Gastroesophageal sphincter (tissue), 4 donors: ENCODE measurements at regions not wholly inside any gene's neighbourhood (a gene's known extent, or its start where the extent isn't known, plus 50 kb on each side); places are given as distances from the start of the nearest gene placed in this dataset.
"Not testable (repeated sequence)": the region's sequence is repeated elsewhere in the genome, so short reads cannot be mapped to it uniquely, and the experiment has no call there.

ENCODE experiments used
- ATAC-seq: fragments of 150-250 bp; one replicate; pipeline ENCODE4 v1.9.1; 2016; ENCODE audit warnings: mild to moderate bottlenecking, moderate library complexity
- H3K27ac ChIP-seq, 4 donors: fragments of 200-600 bp; sonication (generic) in 3 of 4; 1 replicate in 3 of 4; 2 replicates in 1 of 4; pipeline ENCODE4 v1.5.1; 2016 to 2019
- H3K27me3 ChIP-seq: fragments of 200-600 bp; sonication (generic); one replicate; pipeline ENCODE4 v1.5.1; 2019
- H3K36me3 ChIP-seq, 2 donors: fragments of 200-600 bp; sonication (generic); one replicate each; pipeline ENCODE4 v1.5.1; 2019; ENCODE audit warnings: control low read depth in 1 of 2
- H3K4me1 ChIP-seq, 3 donors: fragments of 200-600 bp; sonication (generic); 1 replicate in 2 of 3; 2 replicates in 1 of 3; pipeline ENCODE4 v1.5.1; 2016 to 2019; ENCODE audit warnings: control low read depth in 2 of 3
- H3K4me3 ChIP-seq, 2 donors: fragments of 200-600 bp; sonication (generic); one replicate each; pipeline ENCODE4 v1.5.1; 2019; ENCODE audit warnings: mild to moderate bottlenecking in 1 of 2, moderate library complexity in 1 of 2
- H3K9me3 ChIP-seq, 3 donors: fragments of 200-600 bp; sonication (generic); one replicate each; pipeline ENCODE4 v1.5.1; 2017 to 2019; ENCODE audit warnings: control low read depth in 2 of 3
- EP300 ChIP-seq: sonication (generic); formaldehyde crosslinking; IDR thresholded peaks from one replicate; pipeline ENCODE4 v1.6.1; 2017; ENCODE audit warnings: antibody characterized with exemption, mild to moderate bottlenecking
- POLR2A ChIP-seq, 2 donors: fragments of 450-650 bp; IDR thresholded peaks; one replicate each; pipeline ENCODE4 v1.6.1; 2017; ENCODE audit warnings: antibody characterized with exemption in 2 of 2, mild to moderate bottlenecking in 2 of 2, moderate library complexity in 1 of 2
- POLR2AphosphoS5 ChIP-seq: sonication (generic); formaldehyde crosslinking; IDR thresholded peaks from one replicate; pipeline ENCODE4 v1.6.1; 2017; ENCODE audit warnings: antibody characterized with exemption
- WGBS, 2 donors: methylation state at CpG; one replicate each; pipeline ENCODE4 v1.1.5; 2018; ENCODE audit warnings: low coverage in 1 of 2; 5-methylcytosine and 5-hydroxymethylcytosine counted together
- TF ChIP-seq, protein P1 (sequence below), 4 experiments: fragments of 200-600 bp in 2 of 4; fragments of 450-650 bp in 2 of 4; sonication (generic) in 1 of 4; IDR thresholded peaks; one replicate each; pipeline ENCODE4 v1.5.1; 2017 to 2019; ENCODE audit warnings: antibody characterized with exemption in 4 of 4, mild to moderate bottlenecking in 2 of 4, moderate library complexity in 2 of 4

DNA sequence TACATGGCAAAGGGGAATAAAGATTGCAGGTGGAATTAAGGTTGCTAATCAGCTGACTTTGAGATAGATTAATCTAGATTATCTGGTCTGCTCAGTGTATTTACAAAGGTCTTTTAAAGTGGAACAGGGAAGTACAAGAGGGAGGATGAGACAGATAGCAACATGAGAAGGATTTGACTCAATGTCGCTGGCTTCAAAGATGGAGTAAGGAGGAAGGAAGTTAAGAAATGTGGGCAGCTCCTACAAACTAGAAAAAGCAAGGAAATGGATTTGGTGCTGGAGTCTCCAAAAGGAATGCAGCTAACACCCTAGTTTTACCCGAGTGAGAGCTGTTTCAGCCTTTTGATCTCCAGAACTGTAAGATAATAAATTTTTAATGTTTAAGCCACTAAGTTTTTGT is 180.7 kb upstream of the TTC14 start:
- 40 to 58% methylated on average over 2 of the region's 2 CpGs for WGBS, 2 donors
- no peaks in the 10 kb centered on the region for H3K36me3 ChIP-seq
- no peak overlapping the region for H3K4me3 ChIP-seq
- no peak overlapping the region for H3K27ac ChIP-seq
- no peak for ATAC-seq
- no peaks in the 10 kb centered on the region for H3K27me3 ChIP-seq
- no peak for TF ChIP-seq EP300
- TF ChIP-seq POLR2A (IDR thresholded peaks at IDR 0.05) = no peak
- H3K9me3 ChIP-seq = no peaks in the 10 kb centered on the region
- no peaks in the 10 kb centered on the region for H3K4me1 ChIP-seq

DNA sequence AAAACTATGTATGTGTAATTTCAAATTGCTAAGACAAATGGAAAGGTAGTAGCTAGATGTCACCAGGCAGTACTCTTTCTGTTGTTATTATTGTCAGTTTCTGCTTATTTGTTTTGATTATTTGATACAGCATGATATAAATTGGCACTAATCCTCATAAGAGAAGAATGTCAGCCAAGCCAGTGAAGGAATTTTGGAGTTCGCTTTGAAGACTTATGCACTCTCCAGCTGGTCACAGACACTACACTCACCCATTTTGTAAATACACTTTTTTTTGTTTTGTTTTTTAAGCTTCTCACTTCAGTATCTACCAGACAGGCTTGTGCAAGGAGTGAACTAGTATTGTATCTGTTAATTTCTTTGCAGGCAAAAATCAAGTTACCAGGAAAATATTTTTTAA is 180.2 kb upstream of the TTC14 start:
- 64 to 91% methylated on average over 1 of the region's 1 CpG for WGBS, 2 donors
- H3K27ac ChIP-seq = no peak overlapping the region
- no peak overlapping the region for H3K4me3 ChIP-seq
- TF ChIP-seq POLR2A (IDR thresholded peaks at IDR 0.05) (no peak), POLR2AphosphoS5 (no peak), EP300 (no peak)
- TF ChIP-seq, protein P1, sequence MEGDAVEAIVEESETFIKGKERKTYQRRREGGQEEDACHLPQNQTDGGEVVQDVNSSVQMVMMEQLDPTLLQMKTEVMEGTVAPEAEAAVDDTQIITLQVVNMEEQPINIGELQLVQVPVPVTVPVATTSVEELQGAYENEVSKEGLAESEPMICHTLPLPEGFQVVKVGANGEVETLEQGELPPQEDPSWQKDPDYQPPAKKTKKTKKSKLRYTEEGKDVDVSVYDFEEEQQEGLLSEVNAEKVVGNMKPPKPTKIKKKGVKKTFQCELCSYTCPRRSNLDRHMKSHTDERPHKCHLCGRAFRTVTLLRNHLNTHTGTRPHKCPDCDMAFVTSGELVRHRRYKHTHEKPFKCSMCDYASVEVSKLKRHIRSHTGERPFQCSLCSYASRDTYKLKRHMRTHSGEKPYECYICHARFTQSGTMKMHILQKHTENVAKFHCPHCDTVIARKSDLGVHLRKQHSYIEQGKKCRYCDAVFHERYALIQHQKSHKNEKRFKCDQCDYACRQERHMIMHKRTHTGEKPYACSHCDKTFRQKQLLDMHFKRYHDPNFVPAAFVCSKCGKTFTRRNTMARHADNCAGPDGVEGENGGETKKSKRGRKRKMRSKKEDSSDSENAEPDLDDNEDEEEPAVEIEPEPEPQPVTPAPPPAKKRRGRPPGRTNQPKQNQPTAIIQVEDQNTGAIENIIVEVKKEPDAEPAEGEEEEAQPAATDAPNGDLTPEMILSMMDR (IDR thresholded peaks at IDR 0.05) = no peak
- no peaks in the 10 kb centered on the region for H3K4me1 ChIP-seq
- no peaks in the 10 kb centered on the region for H3K9me3 ChIP-seq
- H3K27me3 ChIP-seq = no peaks in the 10 kb centered on the region
- ATAC-seq = no peak
- no peaks in the 10 kb centered on the region for H3K36me3 ChIP-seq

DNA sequence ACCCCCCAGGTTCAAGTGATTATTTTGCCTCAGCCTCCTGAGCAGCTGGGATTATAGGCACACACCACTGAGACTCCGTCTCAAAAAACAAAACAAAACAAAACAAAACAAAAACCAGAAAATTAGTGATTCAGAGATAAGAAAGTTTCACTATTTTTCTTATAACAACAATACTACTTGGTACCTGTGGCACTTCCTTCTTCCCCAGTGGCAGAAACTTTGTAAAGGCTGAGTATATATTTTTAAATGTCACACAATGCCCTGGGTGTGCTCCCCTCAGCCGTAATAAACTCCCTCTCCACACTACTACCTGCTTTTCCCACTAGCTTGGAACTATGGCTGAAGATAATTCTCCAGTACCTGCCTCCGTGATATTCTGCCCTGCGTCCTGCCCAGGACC is 177.7 kb upstream of the TTC14 start:
- not testable (repeated sequence) for H3K4me1 ChIP-seq, H3K36me3 ChIP-seq, H3K9me3 ChIP-seq, H3K27ac ChIP-seq, ATAC-seq, H3K4me3 ChIP-seq, H3K27me3 ChIP-seq
- WGBS, 2 donors = 89 to 91% methylated on average over 3 to 4 of the region's 4 CpGs

DNA sequence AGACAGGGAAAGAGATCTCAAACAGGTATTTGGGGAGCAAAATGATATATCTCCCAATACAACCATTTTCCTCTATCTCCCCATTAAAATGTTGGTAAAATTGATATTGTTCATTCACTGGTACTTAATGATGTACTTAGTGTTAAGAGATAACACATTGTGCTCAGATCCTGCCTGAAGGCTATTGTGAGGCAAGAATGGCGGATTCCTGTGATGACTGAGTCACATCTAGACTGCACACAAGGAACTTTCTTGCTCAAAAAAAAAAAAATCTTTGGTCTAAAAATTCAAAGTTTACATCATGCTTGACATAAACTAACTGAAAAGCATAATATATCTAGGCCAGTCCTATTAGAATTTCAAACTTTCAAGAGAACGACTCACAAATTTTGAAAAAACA is 171.1 kb upstream of the TTC14 start:
- no peak for ATAC-seq
- Histone ChIP-seq H3K27ac (no peak overlapping the region), H3K9me3 (no peaks in the 10 kb centered on the region), H3K27me3 (no peaks in the 10 kb centered on the region), H3K36me3 (no peaks in the 10 kb centered on the region), H3K4me3 (no peak overlapping the region), H3K4me1 (no peaks in the 10 kb centered on the region)
- 44 to 70% methylated on average over 1 to 2 of the region's 2 CpGs for WGBS, 2 donors
- no peak for TF ChIP-seq POLR2AphosphoS5
- TF ChIP-seq EP300 = no peak
- TF ChIP-seq, protein P1 (IDR thresholded peaks at IDR 0.05) = no peak
- no peak for TF ChIP-seq POLR2A (IDR thresholded peaks at IDR 0.05)

DNA sequence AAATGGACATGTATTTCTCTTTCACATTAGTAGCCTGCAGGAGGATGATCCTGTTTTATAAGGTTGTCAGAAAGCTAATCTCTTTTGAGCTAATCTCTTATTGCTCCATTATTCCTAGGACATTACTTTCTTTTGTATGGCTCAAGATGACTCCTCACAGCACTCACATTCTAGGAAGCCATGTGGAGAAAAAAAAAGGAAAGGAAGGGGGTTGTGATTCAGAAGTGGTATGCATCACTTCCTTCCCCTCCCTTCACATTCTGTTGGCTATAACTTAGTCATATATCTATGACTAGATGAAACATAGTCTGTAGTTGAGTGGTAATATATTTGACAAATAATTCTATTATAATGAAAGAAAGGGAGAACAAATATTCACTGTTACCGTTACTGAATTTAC is 168.8 kb upstream of the TTC14 start:
- no peak overlapping the region for H3K4me3 ChIP-seq
- no peaks in the 10 kb centered on the region for H3K4me1 ChIP-seq
- no peaks in the 10 kb centered on the region for H3K36me3 ChIP-seq
- no peaks in the 10 kb centered on the region for H3K9me3 ChIP-seq
- ATAC-seq = no peak
- H3K27me3 ChIP-seq = no peaks in the 10 kb centered on the region
- no peak for TF ChIP-seq POLR2A (IDR thresholded peaks at IDR 0.05)
- TF ChIP-seq, protein P1 (IDR thresholded peaks at IDR 0.05) = no peak
- TF ChIP-seq POLR2AphosphoS5 = no peak
- TF ChIP-seq EP300 = no peak
- no peak overlapping the region for H3K27ac ChIP-seq
- 45% methylated on average over 1 of the region's 1 CpG for WGBS, 2 donors

DNA sequence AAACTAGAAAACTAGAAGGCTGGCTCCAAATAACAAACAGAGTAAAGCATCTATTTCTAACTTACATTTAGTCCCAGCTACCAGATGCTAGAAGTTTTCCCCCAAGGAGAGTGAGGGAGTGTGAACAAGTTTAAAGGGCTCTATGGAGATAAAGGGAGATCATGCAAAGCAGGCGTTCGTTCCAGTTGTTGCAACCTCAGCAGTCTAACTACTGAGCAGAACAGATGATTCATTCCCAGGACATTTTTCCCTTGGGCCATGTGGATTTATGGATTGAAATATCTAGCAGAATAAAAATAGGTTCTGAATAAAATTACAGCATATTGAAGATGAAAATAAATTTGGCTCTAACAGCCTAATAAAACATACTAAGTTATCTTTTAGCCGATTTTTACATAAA is 154.8 kb upstream of the TTC14 start:
- Histone ChIP-seq H3K27ac (no peak overlapping the region), H3K36me3 (no peaks in the 10 kb centered on the region), H3K4me3 (no peak overlapping the region), H3K27me3 (no peaks in the 10 kb centered on the region), H3K9me3 (peaks cover 0 to 10% (median 0%) of the 10 kb centered on the region in 3 donors), H3K4me1 (no peaks in the 10 kb centered on the region)
- TF ChIP-seq, protein P1 (IDR thresholded peaks at IDR 0.05) = no peak
- TF ChIP-seq POLR2A (IDR thresholded peaks at IDR 0.05) (no peak), EP300 (no peak), POLR2AphosphoS5 (no peak)
- WGBS, 2 donors = 65 to 88% methylated on average over 3 of the region's 3 CpGs
- ATAC-seq = no peak

DNA sequence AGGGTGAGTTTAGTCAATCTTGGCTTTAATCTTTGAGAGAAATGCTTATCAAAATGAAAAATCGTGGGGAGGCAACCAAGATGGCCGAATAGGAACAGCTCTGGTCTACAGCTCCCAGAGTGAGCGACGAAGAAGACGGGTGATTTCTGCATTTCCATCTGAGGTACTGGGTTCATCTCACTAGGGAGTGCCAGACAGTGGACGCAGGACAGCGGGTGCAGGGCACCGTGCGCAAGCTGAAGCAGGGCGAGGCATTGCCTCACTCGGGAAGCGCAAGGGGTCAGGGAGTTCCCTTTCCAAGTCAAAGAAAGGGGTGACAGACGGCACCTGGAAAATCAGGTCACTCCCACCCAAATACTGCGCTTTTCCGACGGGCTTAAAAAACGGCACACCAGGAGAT is 153.6 kb upstream of the TTC14 start:
- not testable (repeated sequence) for H3K36me3 ChIP-seq, H3K4me1 ChIP-seq, H3K27ac ChIP-seq, H3K27me3 ChIP-seq, ATAC-seq, H3K4me3 ChIP-seq
- H3K9me3 ChIP-seq = peaks cover 0 to 10% (median 0%) of the 10 kb centered on the region in 3 donors
- 88% methylated on average over 13 of the region's 17 CpGs; no CpG with 5 or more reads in 1 of the 2 donors for WGBS, 2 donors
